T-cell (primary cell): ENCODE measurements at regions not wholly inside any gene's neighbourhood (a gene's known extent, or its start where the extent isn't known, plus 50 kb on each side); places are given as distances from the start of the nearest gene placed in this dataset.

Source experiments
- ATAC-seq, 4 experiments: fragments of 200-7000 bp in 3 of 4; fragments of 150-1000 bp in 1 of 4; cut with Tn5 transposase; replicated peaks in 1 of 4; 1 replicate in 3 of 4; 2 replicates in 1 of 4; pipeline ENCODE4 v1.10.0; 2021; ENCODE audit warnings: moderate library complexity in 3 of 4, mild to moderate bottlenecking in 2 of 4, moderate number of reproducible peaks in 1 of 4
- CTCF ChIA-PET, 2 donors: fragments of 300-600 bp; sonication (Branson Sonifier 250); formaldehyde crosslinking; loops; one replicate each; lab custom pipeline; 2022; ENCODE audit warnings: antibody characterized with exemption in 2 of 2; lab: Charles Lee
- POLR2A ChIA-PET, 2 donors: fragments of 300-600 bp; sonication (Branson Sonifier 250); formaldehyde crosslinking; loops; one replicate each; lab custom pipeline; 2022; ENCODE audit warnings: antibody characterized with exemption in 2 of 2; lab: Charles Lee
- DNase-seq, 35 experiments: peaks; one replicate each; pipeline versions ENCODE4 v3.0.0 to v3.0.0-alpha.2; 2013 to 2023
- H3K27ac ChIP-seq: one replicate; pipeline ENCODE4 v1.5.1; 2013; ENCODE audit warnings: low read length
- H3K27me3 ChIP-seq, 2 experiments: replicated peaks in 1 of 2; 1 replicate in 1 of 2; 2 replicates in 1 of 2; pipeline versions ENCODE4 v1.6.1 to v1.7.0; 2013; ENCODE audit warnings: low read length in 1 of 2, mixed read lengths in 1 of 2; ENCODE audit not compliant: control insufficient read depth in 2 of 2, insufficient read depth in 2 of 2; ENCODE audit errors: extremely low read depth in 1 of 2
- H3K36me3 ChIP-seq, 2 donors: 1 replicate in 1 of 2; 2 replicates in 1 of 2; pipeline versions ENCODE4 v1.6.1 to v1.7.0; 2013; ENCODE audit warnings: low read length in 1 of 2; ENCODE audit not compliant: control insufficient read depth in 2 of 2, insufficient read depth in 1 of 2; ENCODE audit errors: extremely low read depth in 1 of 2
- H3K4me1 ChIP-seq, 2 experiments: 1 replicate in 1 of 2; 2 replicates in 1 of 2; pipeline versions ENCODE4 v1.6.1 to v1.7.0; 2013; ENCODE audit warnings: low read length in 2 of 2, mixed read lengths in 1 of 2; ENCODE audit not compliant: insufficient read depth in 2 of 2, control insufficient read depth in 1 of 2; ENCODE audit errors: extremely low read depth in 1 of 2
- H3K4me3 ChIP-seq, 2 donors: 1 replicate in 1 of 2; 2 replicates in 1 of 2; pipeline versions ENCODE4 v1.5.1 to v1.7.0; 2013; ENCODE audit warnings: mild to moderate bottlenecking in 2 of 2, low read length in 1 of 2, moderate library complexity in 1 of 2; ENCODE audit not compliant: control insufficient read depth in 1 of 2; ENCODE audit errors: extremely low read depth in 1 of 2
- H3K9me3 ChIP-seq: 2 replicates; pipeline ENCODE4 v1.7.0; 2013
- H3K27ac Mint-ChIP-seq, 2 donors: one replicate each; pipeline ENCODE4 v1.8.0; 2020 to 2021; ENCODE audit warnings: mild to moderate bottlenecking in 2 of 2, mixed read lengths in 2 of 2
- H3K27me3 Mint-ChIP-seq, 2 donors: one replicate each; pipeline ENCODE4 v1.8.0; 2021 to 2022; ENCODE audit warnings: mixed read lengths in 2 of 2
- H3K36me3 Mint-ChIP-seq: one replicate; pipeline ENCODE4 v1.8.0; 2021; ENCODE audit warnings: mixed read lengths
- H3K4me1 Mint-ChIP-seq, 3 donors: one replicate each; pipeline ENCODE4 v1.8.0; 2020 to 2022; ENCODE audit warnings: mixed read lengths in 3 of 3, mild to moderate bottlenecking in 1 of 3
- H3K4me3 Mint-ChIP-seq, 3 donors: one replicate each; pipeline ENCODE4 v1.8.0; 2020 to 2022; ENCODE audit warnings: mild to moderate bottlenecking in 3 of 3, mixed read lengths in 3 of 3, moderate library complexity in 3 of 3
- H3K9me3 Mint-ChIP-seq, 3 donors: one replicate each; pipeline ENCODE4 v1.8.0; 2020 to 2022; ENCODE audit warnings: mixed read lengths in 3 of 3
- WGBS: methylation state at CpG from one replicate; pipeline ENCODE4 v1.1.5; 2013; ENCODE audit warnings: missing lambda C conversion rate; ENCODE audit not compliant: insufficient coverage; 5-methylcytosine and 5-hydroxymethylcytosine counted together

- H3K9me3 ChIP-seq: no peaks in the 10 kb centered on the region
- H3K4me3 ChIP-seq: no peak overlapping the region
- ChIA-PET POLR2A (no interaction called here), CTCF (interaction anchor here (0.5 to 0.6 kb wide), 3 partner anchors 13 to 1161 kb away, joined by 3 to 5 read pairs (median 4); no protein-coding TSS in a partner anchor)
- WGBS: 23% methylated on average over 2 of the region's 3 CpGs
- peaks cover 14 to 29% (median 15%) of the 10 kb centered on the region in 3 donors for H3K4me1 Mint-ChIP-seq
- DNase-seq (no peak), ATAC-seq (peak in 3 of 4 experiments; percentile 28 to 72 (median 45))
- peaks cover 0 to 4% of the 10 kb centered on the region in 2 experiments for H3K4me1 ChIP-seq
- no peaks in the 10 kb centered on the region for H3K27me3 Mint-ChIP-seq
- H3K27ac ChIP-seq: no peak overlapping the region
- H3K27me3 ChIP-seq: no peaks in the 10 kb centered on the region
- H3K9me3 Mint-ChIP-seq: no peaks in the 10 kb centered on the region
- H3K27ac Mint-ChIP-seq: peak overlapping the region; percentile 52 to 77
- no peaks in the 10 kb centered on the region for H3K36me3 ChIP-seq
- no peak overlapping the region for H3K4me3 Mint-ChIP-seq
- H3K36me3 Mint-ChIP-seq: no peaks in the 10 kb centered on the region
Measured at GRCh38 chr3:102129760-102130608, 280.7 kb downstream of the NFKBIZ start.

- Histone ChIP-seq H3K27me3 (no peaks in the 10 kb centered on the region), H3K36me3 (no peaks in the 10 kb centered on the region), H3K4me1 (peaks cover 0 to 4% of the 10 kb centered on the region in 2 experiments), H3K27ac (no peak overlapping the region), H3K4me3 (no peak overlapping the region), H3K9me3 (no peaks in the 10 kb centered on the region)
- Mint-ChIP-seq H3K9me3 (no peaks in the 10 kb centered on the region), H3K36me3 (no peaks in the 10 kb centered on the region), H3K27me3 (no peaks in the 10 kb centered on the region), H3K4me1 (peaks cover 19 to 36% (median 21%) of the 10 kb centered on the region in 3 donors), H3K4me3 (no peak overlapping the region), H3K27ac (peak overlapping the region in 1 of 2 donors; percentile 11)
- ChIA-PET POLR2A (no interaction called here), CTCF (no interaction called here)
- no peak for DNase-seq
- ATAC-seq: no peak
Measured at GRCh38 chr3:102132370-102132769, 283.1 kb downstream of the NFKBIZ start.

GRCh38 chr3:102133376-102133775, 284.1 kb downstream of the NFKBIZ start:
- H3K4me3 Mint-ChIP-seq: no peak overlapping the region
- H3K27me3 Mint-ChIP-seq: no peaks in the 10 kb centered on the region
- H3K27me3 ChIP-seq: no peaks in the 10 kb centered on the region
- ATAC-seq (no peak), DNase-seq (no peak)
- no peaks in the 10 kb centered on the region for H3K36me3 ChIP-seq
- H3K9me3 ChIP-seq: no peaks in the 10 kb centered on the region
- no peak overlapping the region for H3K27ac Mint-ChIP-seq
- WGBS: no CpG with 5 or more reads among the region's 2 CpGs
- peaks cover 19 to 36% (median 21%) of the 10 kb centered on the region in 3 donors for H3K4me1 Mint-ChIP-seq
- no peak overlapping the region for H3K27ac ChIP-seq
- ChIA-PET POLR2A (no interaction called here), CTCF (no interaction called here)
- H3K4me3 ChIP-seq: no peak overlapping the region
- H3K36me3 Mint-ChIP-seq: no peaks in the 10 kb centered on the region
- peaks cover 0 to 4% of the 10 kb centered on the region in 2 experiments for H3K4me1 ChIP-seq
- H3K9me3 Mint-ChIP-seq: no peaks in the 10 kb centered on the region

- DNase-seq (no peak), ATAC-seq (no peak)
- WGBS: no CpG with 5 or more reads among the region's 5 CpGs
- Histone ChIP-seq H3K9me3 (no peaks in the 10 kb centered on the region), H3K27me3 (no peaks in the 10 kb centered on the region), H3K4me1 (no peaks in the 10 kb centered on the region), H3K4me3 (no peak overlapping the region), H3K27ac (no peak overlapping the region), H3K36me3 (no peaks in the 10 kb centered on the region)
- no peak overlapping the region for H3K27ac Mint-ChIP-seq
- H3K9me3 Mint-ChIP-seq: no peaks in the 10 kb centered on the region
- H3K4me1 Mint-ChIP-seq: peaks cover 10 to 31% (median 13%) of the 10 kb centered on the region in 3 donors
- H3K36me3 Mint-ChIP-seq: no peaks in the 10 kb centered on the region
- no peaks in the 10 kb centered on the region for H3K27me3 Mint-ChIP-seq
- POLR2A ChIA-PET: interaction anchor here in 1 of 2 donors (0.5 kb wide), 1 partner anchor 394 kb away, joined by 4 read pairs; no protein-coding TSS in a partner anchor
- H3K4me3 Mint-ChIP-seq: no peak overlapping the region
- CTCF ChIA-PET: no interaction called here
Measured at GRCh38 chr3:102135316-102135715, 286.0 kb downstream of the NFKBIZ start.

GRCh38 chr3:102136183-102136582, 286.9 kb downstream of the NFKBIZ start:
- Mint-ChIP-seq H3K36me3 (no peaks in the 10 kb centered on the region), H3K4me1 (peaks cover 5 to 27% (median 7%) of the 10 kb centered on the region in 3 donors), H3K27me3 (no peaks in the 10 kb centered on the region), H3K9me3 (no peaks in the 10 kb centered on the region), H3K4me3 (no peak overlapping the region), H3K27ac (no peak overlapping the region)
- Histone ChIP-seq H3K4me1 (no peaks in the 10 kb centered on the region), H3K36me3 (no peaks in the 10 kb centered on the region), H3K9me3 (no peaks in the 10 kb centered on the region), H3K27ac (no peak overlapping the region), H3K4me3 (no peak overlapping the region), H3K27me3 (no peaks in the 10 kb centered on the region)
- ChIA-PET CTCF (no interaction called here), POLR2A (no interaction called here)
- DNase-seq: no peak
- 89% methylated on average over 1 of the region's 2 CpGs for WGBS
- no peak for ATAC-seq

GRCh38 chr3:102140116-102140515, 290.8 kb downstream of the NFKBIZ start:
- peaks cover 4 to 12% (median 9%) of the 10 kb centered on the region in 3 donors for H3K4me1 Mint-ChIP-seq
- WGBS: 57% methylated on average over 1 of the region's 3 CpGs
- DNase-seq (no peak), ATAC-seq (no peak)
- ChIA-PET CTCF (interaction anchor here in 1 of 2 donors (0.7 kb wide), 1 partner anchor 18 kb away, joined by 3 read pairs; no protein-coding TSS in a partner anchor), POLR2A (no interaction called here)
- H3K27me3 Mint-ChIP-seq: no peaks in the 10 kb centered on the region
- H3K27ac ChIP-seq: no peak overlapping the region
- no peak overlapping the region for H3K4me3 ChIP-seq
- no peaks in the 10 kb centered on the region for H3K36me3 ChIP-seq
- H3K27me3 ChIP-seq: no peaks in the 10 kb centered on the region
- no peak overlapping the region for H3K27ac Mint-ChIP-seq
- no peaks in the 10 kb centered on the region for H3K4me1 ChIP-seq
- no peaks in the 10 kb centered on the region for H3K9me3 Mint-ChIP-seq
- no peaks in the 10 kb centered on the region for H3K9me3 ChIP-seq
- H3K4me3 Mint-ChIP-seq: no peak overlapping the region
- no peaks in the 10 kb centered on the region for H3K36me3 Mint-ChIP-seq
